Tongue (tissue), 1 donor: ENCODE measurements at regions not wholly inside any gene's neighbourhood (a gene's known extent, or its start where the extent isn't known, plus 50 kb on each side); places are given as distances from the start of the nearest gene placed in this dataset.

Source experiments
- DNase-seq: peaks from one replicate; pipeline ENCODE4 v3.0.0-alpha.2; 2015

- DNase-seq: no peak
Observed at GRCh38 chr3:101172516-101172915, 147.9 kb downstream of the IMPG2 start.

- no peak for DNase-seq
Observed at GRCh38 chr3:101171681-101172191, 148.6 kb downstream of the IMPG2 start.

- DNase-seq: no peak
Observed at GRCh38 chr3:101170806-101171558, 149.4 kb downstream of the IMPG2 start.

GRCh38 chr3:101170062-101170771 lies 150.2 kb downstream of the IMPG2 start:
- peak; percentile 45 for DNase-seq

GRCh38 chr3:101169516-101169915 lies 150.9 kb downstream of the IMPG2 start:
- no peak for DNase-seq

- DNase-seq: no peak
Observed at GRCh38 chr3:101167376-101167775, 153.0 kb downstream of the IMPG2 start.

- DNase-seq: no peak
Observed at GRCh38 chr3:101166150-101166549, 154.2 kb downstream of the IMPG2 start.

- no peak for DNase-seq
Observed at GRCh38 chr3:101163554-101163953, 156.8 kb downstream of the IMPG2 start.

GRCh38 chr3:101159478-101159877 lies 160.9 kb downstream of the IMPG2 start:
- no peak for DNase-seq

- DNase-seq: no peak
Observed at GRCh38 chr3:101158374-101158773, 162.0 kb downstream of the IMPG2 start.

GRCh38 chr3:101156787-101157345 lies 163.5 kb downstream of the IMPG2 start:
- DNase-seq: no peak

- peak; percentile 47 for DNase-seq
Observed at GRCh38 chr3:101155825-101156224, 162.6 kb upstream of the ABI3BP start.

- DNase-seq: no peak
Observed at GRCh38 chr3:101154401-101154800, 161.2 kb upstream of the ABI3BP start.

- no peak for DNase-seq
Observed at GRCh38 chr3:101151286-101151913, 158.2 kb upstream of the ABI3BP start.

- DNase-seq: no peak
Observed at GRCh38 chr3:101150504-101150903, 157.3 kb upstream of the ABI3BP start.

- no peak for DNase-seq
Observed at GRCh38 chr3:101149707-101150106, 156.5 kb upstream of the ABI3BP start.

- no peak for DNase-seq
Observed at GRCh38 chr3:101149251-101149650, 156.0 kb upstream of the ABI3BP start.

GRCh38 chr3:101148001-101148400 lies 154.8 kb upstream of the ABI3BP start:
- DNase-seq: no peak

- DNase-seq: no peak
Observed at GRCh38 chr3:101146946-101147345, 153.7 kb upstream of the ABI3BP start.

GRCh38 chr3:101144105-101144504 lies 150.9 kb upstream of the ABI3BP start:
- no peak for DNase-seq

- peak; percentile 62 for DNase-seq
Observed at GRCh38 chr3:101143012-101143411, 149.8 kb upstream of the ABI3BP start.

GRCh38 chr3:101142160-101142559 lies 148.9 kb upstream of the ABI3BP start:
- no peak for DNase-seq

- no peak for DNase-seq
Observed at GRCh38 chr3:101141135-101141534, 147.9 kb upstream of the ABI3BP start.
